ENCODE measurements at regions not wholly inside any gene's neighbourhood (a gene's known extent, or its start where the extent isn't known, plus 50 kb on each side); places are given as distances from the start of the nearest gene placed in this dataset.

DNA sequence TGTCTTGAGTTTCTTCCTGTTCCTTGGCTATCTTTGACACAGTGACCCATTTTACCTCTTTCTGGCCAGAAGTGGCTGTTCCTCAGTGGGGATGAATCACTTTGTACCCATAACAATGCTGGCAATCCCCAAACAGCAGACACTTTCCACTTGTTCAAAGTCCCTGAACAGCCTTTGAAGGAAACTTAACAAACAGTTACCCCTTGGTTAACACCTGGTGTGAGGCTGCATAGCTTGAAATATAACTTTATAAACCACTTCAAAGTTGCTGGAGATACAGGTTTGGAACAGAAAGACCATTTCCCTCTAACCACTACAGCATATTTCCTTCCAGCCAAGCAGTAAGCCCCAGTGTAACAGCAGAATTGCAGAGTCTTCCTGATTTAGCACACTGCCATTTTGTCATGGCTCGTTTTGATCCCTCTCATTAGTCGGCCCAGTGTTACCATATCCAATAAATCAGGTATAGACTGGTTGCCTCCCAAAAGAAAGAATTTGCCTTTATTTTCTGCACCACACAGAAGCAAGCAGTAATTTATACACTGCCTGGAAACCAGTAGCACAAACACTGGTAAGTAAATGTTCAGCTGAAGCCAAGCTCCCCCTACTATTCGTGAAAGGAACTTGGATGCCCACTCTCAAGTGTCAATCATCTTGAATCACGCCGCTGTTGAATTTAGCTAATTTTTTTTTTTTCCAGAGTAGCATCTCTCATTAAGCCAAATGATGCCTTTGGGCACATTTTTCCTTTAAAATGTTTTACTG is 225.9 kb downstream of the PIK3R1 start:
- Histone ChIP-seq H3K27ac (ENCODE audit: low read depth in 1 of 2, low read length in 1 of 2) (no peak overlapping the region), H3K36me3 (ENCODE audit: control insufficient read depth in 4 of 4, insufficient read depth in 4 of 4, low read length in 4 of 4) (no peaks in the 10 kb centered on the region), H3K9ac (ENCODE audit: insufficient read depth in 1 of 2, low read length in 2 of 2) (no peak overlapping the region), H3K27me3 (ENCODE audit: control insufficient read depth in 3 of 3, insufficient read depth in 3 of 3, low read length in 2 of 3) (no peaks in the 10 kb centered on the region), H3K4me1 (ENCODE audit: control insufficient read depth in 5 of 5, insufficient read depth in 5 of 5, low read length in 5 of 5) (peaks cover 0 to 6% (median under 1%) of the 10 kb centered on the region in 5 donors), H3K9me3 (ENCODE audit: control insufficient read depth in 4 of 4, insufficient read depth in 3 of 4, low read length in 3 of 4) (no peaks in the 10 kb centered on the region), H3K4me3 (no peak overlapping the region)
- 69 to 81% methylated on average over 5 of the region's 5 CpGs for WGBS, 2 donors
- peak in 1 of 3 donors; percentile 25 for DNase-seq
- TF ChIP-seq, protein P1, sequence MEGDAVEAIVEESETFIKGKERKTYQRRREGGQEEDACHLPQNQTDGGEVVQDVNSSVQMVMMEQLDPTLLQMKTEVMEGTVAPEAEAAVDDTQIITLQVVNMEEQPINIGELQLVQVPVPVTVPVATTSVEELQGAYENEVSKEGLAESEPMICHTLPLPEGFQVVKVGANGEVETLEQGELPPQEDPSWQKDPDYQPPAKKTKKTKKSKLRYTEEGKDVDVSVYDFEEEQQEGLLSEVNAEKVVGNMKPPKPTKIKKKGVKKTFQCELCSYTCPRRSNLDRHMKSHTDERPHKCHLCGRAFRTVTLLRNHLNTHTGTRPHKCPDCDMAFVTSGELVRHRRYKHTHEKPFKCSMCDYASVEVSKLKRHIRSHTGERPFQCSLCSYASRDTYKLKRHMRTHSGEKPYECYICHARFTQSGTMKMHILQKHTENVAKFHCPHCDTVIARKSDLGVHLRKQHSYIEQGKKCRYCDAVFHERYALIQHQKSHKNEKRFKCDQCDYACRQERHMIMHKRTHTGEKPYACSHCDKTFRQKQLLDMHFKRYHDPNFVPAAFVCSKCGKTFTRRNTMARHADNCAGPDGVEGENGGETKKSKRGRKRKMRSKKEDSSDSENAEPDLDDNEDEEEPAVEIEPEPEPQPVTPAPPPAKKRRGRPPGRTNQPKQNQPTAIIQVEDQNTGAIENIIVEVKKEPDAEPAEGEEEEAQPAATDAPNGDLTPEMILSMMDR (IDR thresholded peaks at IDR 0.05; ENCODE audit: control extremely low read depth, extremely low read depth), result no peak
- no peak for ATAC-seq (ENCODE audit: insufficient read depth, low FRiP score)

DNA sequence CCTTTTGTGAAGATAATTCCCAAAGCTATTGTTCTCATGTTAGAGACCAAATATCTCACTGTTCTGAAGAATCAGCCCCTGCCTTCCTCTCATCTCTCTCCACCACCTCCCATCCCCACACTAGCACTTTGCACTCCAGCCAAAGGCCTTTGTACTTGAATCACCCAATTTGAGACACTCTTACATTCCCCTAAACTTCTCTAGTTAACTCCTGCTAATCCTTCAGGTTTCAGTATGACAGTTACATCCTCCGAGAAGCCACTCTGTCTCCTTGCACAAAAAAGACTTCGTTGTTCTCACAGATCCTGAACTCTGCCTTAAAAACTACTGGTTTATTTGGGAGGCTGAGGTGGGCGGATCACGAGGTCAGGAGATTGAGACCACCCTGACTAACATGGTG is 227.5 kb downstream of the PIK3R1 start:
- H3K36me3 ChIP-seq (ENCODE audit: control insufficient read depth in 4 of 4, insufficient read depth in 4 of 4, low read length in 4 of 4), result no peaks in the 10 kb centered on the region
- no peak overlapping the region for H3K4me3 ChIP-seq
- DNase-seq (no peak), ATAC-seq (ENCODE audit: insufficient read depth, low FRiP score) (no peak)
- H3K27ac ChIP-seq (ENCODE audit: low read depth in 1 of 2, low read length in 1 of 2), result no peak overlapping the region
- no peak overlapping the region for H3K9ac ChIP-seq (ENCODE audit: insufficient read depth in 1 of 2, low read length in 2 of 2)
- TF ChIP-seq, protein P1 (IDR thresholded peaks at IDR 0.05; ENCODE audit: control extremely low read depth, extremely low read depth), result no peak
- H3K4me1 ChIP-seq (ENCODE audit: control insufficient read depth in 5 of 5, insufficient read depth in 5 of 5, low read length in 5 of 5), result peaks cover 0 to 3% (median 0%) of the 10 kb centered on the region in 5 donors
- no peaks in the 10 kb centered on the region for H3K27me3 ChIP-seq (ENCODE audit: control insufficient read depth in 3 of 3, insufficient read depth in 3 of 3, low read length in 2 of 3)
- no peaks in the 10 kb centered on the region for H3K9me3 ChIP-seq (ENCODE audit: control insufficient read depth in 4 of 4, insufficient read depth in 3 of 4, low read length in 3 of 4)
- 93 to 97% methylated on average over 4 of the region's 4 CpGs for WGBS, 2 donors

DNA sequence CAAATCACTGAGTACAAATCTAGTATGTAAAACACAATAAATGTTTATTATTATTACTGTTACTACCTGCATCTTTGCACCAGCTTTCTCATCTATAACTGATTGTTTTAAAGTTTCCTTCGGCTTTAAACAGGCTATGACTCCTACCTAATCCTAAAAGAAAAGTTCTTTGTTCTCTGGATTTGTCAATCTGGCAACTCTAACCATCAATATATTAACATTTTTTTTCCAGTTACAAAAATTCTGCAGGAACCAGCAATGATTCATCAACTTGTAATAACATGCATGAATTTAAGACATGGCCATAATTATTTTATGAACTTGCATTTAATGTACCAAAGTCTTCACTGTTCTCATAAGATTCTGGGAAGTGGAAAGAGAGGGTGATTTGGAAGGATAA is 228.5 kb downstream of the PIK3R1 start:
- ATAC-seq (ENCODE audit: insufficient read depth, low FRiP score) (no peak), DNase-seq (no peak)
- Histone ChIP-seq H3K4me1 (ENCODE audit: control insufficient read depth in 5 of 5, insufficient read depth in 5 of 5, low read length in 5 of 5) (peaks cover 0 to 3% (median 0%) of the 10 kb centered on the region in 5 donors), H3K9ac (ENCODE audit: insufficient read depth in 1 of 2, low read length in 2 of 2) (no peak overlapping the region), H3K36me3 (ENCODE audit: control insufficient read depth in 4 of 4, insufficient read depth in 4 of 4, low read length in 4 of 4) (no peaks in the 10 kb centered on the region), H3K9me3 (ENCODE audit: control insufficient read depth in 4 of 4, insufficient read depth in 3 of 4, low read length in 3 of 4) (no peaks in the 10 kb centered on the region), H3K27me3 (ENCODE audit: control insufficient read depth in 3 of 3, insufficient read depth in 3 of 3, low read length in 2 of 3) (no peaks in the 10 kb centered on the region), H3K4me3 (no peak overlapping the region), H3K27ac (ENCODE audit: low read depth in 1 of 2, low read length in 1 of 2) (no peak overlapping the region)
- 89 to 90% methylated on average over 1 of the region's 1 CpG for WGBS, 2 donors
- TF ChIP-seq, protein P1 (IDR thresholded peaks at IDR 0.05; ENCODE audit: control extremely low read depth, extremely low read depth), result no peak

Measured in lung (tissue), 11 donors.